Neutrophil (primary cell): ENCODE measurements at regions not wholly inside any gene's neighbourhood (a gene's known extent, or its start where the extent isn't known, plus 50 kb on each side); places are given as distances from the start of the nearest gene placed in this dataset.

Source experiments
- H3K27ac ChIP-seq: fragments of 200-600 bp; sonication (generic); 2 replicates; pipeline ENCODE4 v1.5.1; 2016; ENCODE audit warnings: mild to moderate bottlenecking, moderate library complexity
- H3K27me3 ChIP-seq: fragments of 200-600 bp; sonication (generic); 2 replicates; pipeline ENCODE4 v1.6.0; 2016; ENCODE audit warnings: mild to moderate bottlenecking
- H3K36me3 ChIP-seq: fragments of 200-600 bp; sonication (generic); 2 replicates; pipeline ENCODE4 v1.5.1; 2017
- H3K4me1 ChIP-seq, 2 experiments: fragments of 200-600 bp in 1 of 2; sonication (generic) in 1 of 2; 1 replicate in 1 of 2; 2 replicates in 1 of 2; pipeline versions ENCODE4 v1.5.1 to v1.6.1; 2013 to 2016; ENCODE audit warnings: low read depth in 1 of 2, low read length in 1 of 2, mild to moderate bottlenecking in 1 of 2, moderate library complexity in 1 of 2; ENCODE audit not compliant: control insufficient read depth in 1 of 2, insufficient read depth in 1 of 2
- H3K4me3 ChIP-seq, 2 experiments: fragments of 200-600 bp in 1 of 2; sonication (generic) in 1 of 2; 1 replicate in 1 of 2; 2 replicates in 1 of 2; pipeline ENCODE4 v1.5.1; 2013 to 2016; ENCODE audit warnings: low read depth in 1 of 2, low read length in 1 of 2, mild to moderate bottlenecking in 1 of 2, moderate library complexity in 1 of 2
- H3K9me3 ChIP-seq: fragments of 200-600 bp; sonication (generic); 2 replicates; pipeline ENCODE4 v1.5.1; 2016
- CTCF ChIP-seq: fragments of 200-600 bp; sonication (generic); IDR thresholded peaks from 2 replicates; pipeline ENCODE4 v1.5.1; 2016; ENCODE audit warnings: antibody characterized with exemption

GRCh38 chr11:104602643-104603042 is 295.6 kb downstream of the CASP12 start:
- no peaks in the 10 kb centered on the region for H3K36me3 ChIP-seq
- H3K27ac ChIP-seq = no peak overlapping the region
- no peak for TF ChIP-seq CTCF
- no peak overlapping the region for H3K4me3 ChIP-seq
- no peaks in the 10 kb centered on the region for H3K4me1 ChIP-seq
- no peaks in the 10 kb centered on the region for H3K9me3 ChIP-seq
- no peaks in the 10 kb centered on the region for H3K27me3 ChIP-seq

- Histone ChIP-seq H3K9me3 (no peaks in the 10 kb centered on the region), H3K27ac (no peak overlapping the region), H3K36me3 (no peaks in the 10 kb centered on the region), H3K4me3 (no peak overlapping the region), H3K27me3 (no peaks in the 10 kb centered on the region), H3K4me1 (no peaks in the 10 kb centered on the region)
- no peak for TF ChIP-seq CTCF
These were observed 303.9 kb downstream of the CASP12 start for GRCh38 chr11:104594228-104594958.

- Histone ChIP-seq H3K4me3 (no peak overlapping the region), H3K9me3 (no peaks in the 10 kb centered on the region), H3K27ac (no peak overlapping the region), H3K4me1 (no peaks in the 10 kb centered on the region), H3K27me3 (no peaks in the 10 kb centered on the region), H3K36me3 (no peaks in the 10 kb centered on the region)
- TF ChIP-seq CTCF = no peak
These were observed 309.3 kb downstream of the CASP12 start for GRCh38 chr11:104588970-104589369.

- H3K4me1 ChIP-seq = no peaks in the 10 kb centered on the region
- no peaks in the 10 kb centered on the region for H3K9me3 ChIP-seq
- no peak overlapping the region for H3K4me3 ChIP-seq
- TF ChIP-seq CTCF = no peak
- no peaks in the 10 kb centered on the region for H3K27me3 ChIP-seq
- H3K27ac ChIP-seq = no peak overlapping the region
- H3K36me3 ChIP-seq = no peaks in the 10 kb centered on the region
These were observed 309.8 kb downstream of the CASP12 start for GRCh38 chr11:104588446-104588845.

GRCh38 chr11:104584823-104585222 is 313.4 kb downstream of the CASP12 start:
- Histone ChIP-seq H3K36me3 (no peaks in the 10 kb centered on the region), H3K9me3 (no peaks in the 10 kb centered on the region), H3K4me3 (no peak overlapping the region), H3K4me1 (no peaks in the 10 kb centered on the region), H3K27me3 (no peaks in the 10 kb centered on the region), H3K27ac (no peak overlapping the region)
- no peak for TF ChIP-seq CTCF
